ENCODE measurements at regions not wholly inside any gene's neighbourhood (a gene's known extent, or its start where the extent isn't known, plus 50 kb on each side); places are given as distances from the start of the nearest gene placed in this dataset.

DNA sequence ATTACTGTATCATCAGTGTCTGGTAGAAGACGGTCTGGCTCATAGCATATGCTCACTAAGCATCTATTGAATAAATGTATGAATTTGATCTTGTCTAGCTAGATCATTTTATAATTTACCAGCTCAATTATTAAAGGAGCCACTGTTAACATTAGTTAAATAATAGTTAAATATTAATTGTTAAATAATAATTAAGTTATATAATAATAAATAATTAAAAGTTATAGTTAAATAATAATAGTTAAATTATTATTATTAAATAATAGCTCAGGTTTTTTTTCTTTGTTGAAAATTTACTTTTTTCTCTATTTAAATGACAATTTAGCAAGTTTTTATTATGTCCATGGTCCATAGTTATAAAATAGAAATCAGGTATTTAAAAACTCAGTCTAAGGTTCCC lies 274.4 kb downstream of the OXSM start:
- no peak overlapping the region for H3K27ac ChIP-seq (ENCODE audit: control insufficient read depth, insufficient read depth)
- ATAC-seq (no peak), DNase-seq (ENCODE audit: low read depth, low spot score) (no peak), FAIRE-seq (no peak)
- no peaks in the 10 kb centered on the region for H3K9me3 ChIP-seq (replicated peaks; ENCODE audit: control insufficient read depth, insufficient read depth, low read length)
- WGBS (ENCODE audit: insufficient coverage, insufficient replicate concordance, low lambda C conversion rate, missing lambda C conversion rate) = 5% methylated on average over 1 of the region's 1 CpG
- no peaks in the 10 kb centered on the region for H3K4me1 ChIP-seq (ENCODE audit: control insufficient read depth, insufficient read depth, low read length)
- H3K9ac ChIP-seq (ENCODE audit: control insufficient read depth, insufficient read depth, low read length) = no peak overlapping the region
- H3K4me2 ChIP-seq (ENCODE audit: control insufficient read depth, insufficient read depth) = no peak overlapping the region
- TF ChIP-seq RCOR1 (conservative IDR thresholded peaks at IDR 0.05; ENCODE audit: low read depth, low read length) = no peak
- SMC1A ChIA-PET (ENCODE audit: uncharacterized antibody, unreplicated experiment) = interaction anchor here (0.6 to 1.4 kb wide), 2 partner anchors 15 to 659 kb away, joined by 3 read pairs; no protein-coding TSS in a partner anchor
- H3K4me3 ChIP-seq = no peak overlapping the region
- POLR2A ChIA-PET = interaction anchor here (1.0 kb wide), 1 partner anchor 38 kb away, joined by 3 read pairs; no protein-coding TSS in a partner anchor
- in situ Hi-C loops (cut with MboI) (no loop called here), intact Hi-C loops (cut with micrococcal nuclease; ENCODE audit: unreplicated experiment) (no loop called here)
- no TSS peak for BruUV-seq (replicated peaks)
- CTCF ChIA-PET = no interaction called here
- no peak overlapping the region for H2AFZ ChIP-seq (ENCODE audit: control insufficient read depth, low read depth, low read length)
- no peaks in the 10 kb centered on the region for H3K36me3 ChIP-seq (ENCODE audit: control insufficient read depth in 2 of 2, insufficient read depth in 2 of 2, low read length in 1 of 2)
- no peaks in the 10 kb centered on the region for H3K27me3 ChIP-seq (replicated peaks in 1 of 2; ENCODE audit: control insufficient read depth in 2 of 2, insufficient read depth in 2 of 2, low read length in 1 of 2)
- no peaks in the 10 kb centered on the region for H4K20me1 ChIP-seq (ENCODE audit: control insufficient read depth, insufficient read depth)
- RAD21 ChIA-PET (ENCODE audit: unreplicated experiment) = no interaction called here
- H3K79me2 ChIP-seq (ENCODE audit: control insufficient read depth, insufficient read depth, low read length) = no peaks in the 10 kb centered on the region

DNA sequence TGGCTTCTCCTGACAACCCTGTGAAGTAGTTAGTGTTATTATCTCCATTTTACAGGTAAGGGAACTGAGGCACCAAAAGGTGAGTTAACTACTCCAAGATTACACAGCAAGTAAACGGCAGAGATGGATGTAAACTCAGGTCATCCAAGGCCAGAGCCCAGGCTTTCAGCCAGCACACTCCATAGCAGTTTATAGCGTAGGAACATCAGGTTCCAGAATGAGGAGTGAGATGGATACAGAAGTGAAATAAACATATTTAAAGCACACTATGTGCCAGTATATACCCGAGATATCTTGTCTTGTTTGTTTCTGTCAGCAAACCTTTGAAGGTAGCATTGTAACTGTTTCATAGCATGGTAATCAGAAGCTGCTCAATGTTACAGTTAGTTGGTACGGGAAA lies 279.0 kb downstream of the OXSM start:
- Histone ChIP-seq H3K79me2 (ENCODE audit: control insufficient read depth, insufficient read depth, low read length) (no peaks in the 10 kb centered on the region), H3K4me3 (no peak overlapping the region), H3K9ac (ENCODE audit: control insufficient read depth, insufficient read depth, low read length) (no peak overlapping the region), H4K20me1 (ENCODE audit: control insufficient read depth, insufficient read depth) (no peaks in the 10 kb centered on the region), H3K9me3 (replicated peaks; ENCODE audit: control insufficient read depth, insufficient read depth, low read length) (no peaks in the 10 kb centered on the region), H3K4me1 (ENCODE audit: control insufficient read depth, insufficient read depth, low read length) (no peaks in the 10 kb centered on the region), H3K4me2 (ENCODE audit: control insufficient read depth, insufficient read depth) (no peak overlapping the region), H3K36me3 (ENCODE audit: control insufficient read depth in 2 of 2, insufficient read depth in 2 of 2, low read length in 1 of 2) (no peaks in the 10 kb centered on the region), H3K27me3 (replicated peaks in 1 of 2; ENCODE audit: control insufficient read depth in 2 of 2, insufficient read depth in 2 of 2, low read length in 1 of 2) (no peaks in the 10 kb centered on the region), H2AFZ (ENCODE audit: control insufficient read depth, low read depth, low read length) (no peak overlapping the region), H3K27ac (ENCODE audit: control insufficient read depth, insufficient read depth) (no peak overlapping the region)
- ATAC-seq (no peak), DNase-seq (ENCODE audit: low read depth, low spot score) (no peak), FAIRE-seq (no peak)
- POLR2A ChIA-PET = no interaction called here
- TF ChIP-seq, protein P1, sequence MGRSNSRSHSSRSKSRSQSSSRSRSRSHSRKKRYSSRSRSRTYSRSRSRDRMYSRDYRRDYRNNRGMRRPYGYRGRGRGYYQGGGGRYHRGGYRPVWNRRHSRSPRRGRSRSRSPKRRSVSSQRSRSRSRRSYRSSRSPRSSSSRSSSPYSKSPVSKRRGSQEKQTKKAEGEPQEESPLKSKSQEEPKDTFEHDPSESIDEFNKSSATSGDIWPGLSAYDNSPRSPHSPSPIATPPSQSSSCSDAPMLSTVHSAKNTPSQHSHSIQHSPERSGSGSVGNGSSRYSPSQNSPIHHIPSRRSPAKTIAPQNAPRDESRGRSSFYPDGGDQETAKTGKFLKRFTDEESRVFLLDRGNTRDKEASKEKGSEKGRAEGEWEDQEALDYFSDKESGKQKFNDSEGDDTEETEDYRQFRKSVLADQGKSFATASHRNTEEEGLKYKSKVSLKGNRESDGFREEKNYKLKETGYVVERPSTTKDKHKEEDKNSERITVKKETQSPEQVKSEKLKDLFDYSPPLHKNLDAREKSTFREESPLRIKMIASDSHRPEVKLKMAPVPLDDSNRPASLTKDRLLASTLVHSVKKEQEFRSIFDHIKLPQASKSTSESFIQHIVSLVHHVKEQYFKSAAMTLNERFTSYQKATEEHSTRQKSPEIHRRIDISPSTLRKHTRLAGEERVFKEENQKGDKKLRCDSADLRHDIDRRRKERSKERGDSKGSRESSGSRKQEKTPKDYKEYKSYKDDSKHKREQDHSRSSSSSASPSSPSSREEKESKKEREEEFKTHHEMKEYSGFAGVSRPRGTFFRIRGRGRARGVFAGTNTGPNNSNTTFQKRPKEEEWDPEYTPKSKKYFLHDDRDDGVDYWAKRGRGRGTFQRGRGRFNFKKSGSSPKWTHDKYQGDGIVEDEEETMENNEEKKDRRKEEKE (IDR thresholded peaks at IDR 0.05) = no peak
- no TSS peak for BruUV-seq (replicated peaks)
- SMC1A ChIA-PET (ENCODE audit: uncharacterized antibody, unreplicated experiment) = interaction anchor here (1.1 kb wide), 1 partner anchor 10 kb away, joined by 3 read pairs; no protein-coding TSS in a partner anchor
- in situ Hi-C loops (cut with MboI) (no loop called here), intact Hi-C loops (cut with micrococcal nuclease; ENCODE audit: unreplicated experiment) (no loop called here)
- 11% methylated on average over 4 of the region's 4 CpGs for WGBS (ENCODE audit: insufficient coverage, insufficient replicate concordance, low lambda C conversion rate, missing lambda C conversion rate)
- RAD21 ChIA-PET (ENCODE audit: unreplicated experiment) = no interaction called here
- CTCF ChIA-PET = no interaction called here
